ENCODE measurements at regions not wholly inside any gene's neighbourhood (a gene's known extent, or its start where the extent isn't known, plus 50 kb on each side); places are given as distances from the start of the nearest gene placed in this dataset.

DNA sequence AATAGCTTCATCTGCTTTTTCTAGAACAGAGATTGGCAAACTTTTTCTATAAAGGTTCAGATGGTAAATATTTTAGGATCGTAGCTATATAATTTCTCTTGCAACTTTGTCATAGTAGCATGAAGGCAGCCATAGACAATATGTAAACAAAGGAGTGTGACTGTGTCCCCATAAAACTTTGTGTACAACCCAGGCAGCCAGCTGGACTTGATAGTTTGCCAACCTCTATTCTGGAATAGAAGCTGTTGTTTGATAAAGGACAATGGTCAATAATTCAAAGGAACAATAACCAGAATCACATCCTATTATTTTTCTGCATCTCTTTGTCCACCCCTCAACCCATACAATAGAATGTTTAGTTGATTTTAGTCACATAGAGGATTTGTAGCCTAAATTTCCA, 286.7 kb downstream of the LMX1A start:
- TF ChIP-seq, protein P1, sequence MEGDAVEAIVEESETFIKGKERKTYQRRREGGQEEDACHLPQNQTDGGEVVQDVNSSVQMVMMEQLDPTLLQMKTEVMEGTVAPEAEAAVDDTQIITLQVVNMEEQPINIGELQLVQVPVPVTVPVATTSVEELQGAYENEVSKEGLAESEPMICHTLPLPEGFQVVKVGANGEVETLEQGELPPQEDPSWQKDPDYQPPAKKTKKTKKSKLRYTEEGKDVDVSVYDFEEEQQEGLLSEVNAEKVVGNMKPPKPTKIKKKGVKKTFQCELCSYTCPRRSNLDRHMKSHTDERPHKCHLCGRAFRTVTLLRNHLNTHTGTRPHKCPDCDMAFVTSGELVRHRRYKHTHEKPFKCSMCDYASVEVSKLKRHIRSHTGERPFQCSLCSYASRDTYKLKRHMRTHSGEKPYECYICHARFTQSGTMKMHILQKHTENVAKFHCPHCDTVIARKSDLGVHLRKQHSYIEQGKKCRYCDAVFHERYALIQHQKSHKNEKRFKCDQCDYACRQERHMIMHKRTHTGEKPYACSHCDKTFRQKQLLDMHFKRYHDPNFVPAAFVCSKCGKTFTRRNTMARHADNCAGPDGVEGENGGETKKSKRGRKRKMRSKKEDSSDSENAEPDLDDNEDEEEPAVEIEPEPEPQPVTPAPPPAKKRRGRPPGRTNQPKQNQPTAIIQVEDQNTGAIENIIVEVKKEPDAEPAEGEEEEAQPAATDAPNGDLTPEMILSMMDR (IDR thresholded peaks at IDR 0.05) = no peak
- TF ChIP-seq RCOR1 (IDR thresholded peaks at IDR 0.05; ENCODE audit: low read length) (no peak), RXRA (IDR thresholded peaks at IDR 0.05; ENCODE audit: borderline replicate concordance, low read depth) (no peak), RAD21 (IDR thresholded peaks at IDR 0.05; ENCODE audit: low read length) (no peak)
